Fibroblast of upper back skin (primary cell): ENCODE measurements at regions not wholly inside any gene's neighbourhood (a gene's known extent, or its start where the extent isn't known, plus 50 kb on each side); places are given as distances from the start of the nearest gene placed in this dataset.

Source experiments
- DNase-seq: peaks from one replicate; pipeline ENCODE4 v3.0.0-alpha.2; 2013

DNA sequence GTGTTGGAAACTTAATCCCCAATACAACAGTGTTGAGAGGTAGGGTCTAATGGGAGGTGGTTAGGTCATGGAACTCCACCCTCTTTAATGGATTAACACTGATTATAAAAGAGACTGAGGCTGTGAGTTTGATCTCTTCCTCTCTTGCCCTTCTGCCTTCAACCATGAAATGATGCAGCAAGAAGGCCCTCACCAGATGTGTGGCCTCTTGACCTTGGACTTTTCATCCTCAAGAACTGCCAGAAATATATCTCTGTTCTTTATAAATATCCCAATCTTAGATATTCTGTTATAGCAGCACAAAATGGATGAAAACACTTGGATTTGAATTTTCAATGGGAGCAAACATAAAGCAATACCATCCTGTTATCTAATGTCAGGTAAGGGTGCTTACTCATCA is 67.6 kb downstream of the NMUR2 start:
- no peak for DNase-seq

DNA sequence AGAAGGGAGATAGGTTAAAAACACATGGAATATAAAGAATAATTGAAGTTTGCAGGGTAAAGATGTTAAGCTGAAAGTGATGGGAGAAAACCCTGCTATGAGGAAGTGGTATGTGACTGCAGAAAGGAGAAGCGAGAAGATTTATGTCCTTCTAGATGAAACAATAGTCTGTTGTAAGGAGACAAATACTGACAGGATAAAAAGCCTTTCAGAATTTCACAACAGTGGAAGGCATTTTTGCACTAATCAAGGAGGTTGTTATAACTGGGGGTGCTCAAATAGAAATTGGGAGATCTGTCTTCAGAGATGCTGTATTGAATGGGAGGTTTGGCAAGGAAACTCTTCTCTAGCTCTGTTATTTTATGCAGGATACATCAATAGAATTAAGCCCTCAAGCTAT is 69.6 kb downstream of the NMUR2 start:
- no peak for DNase-seq

DNA sequence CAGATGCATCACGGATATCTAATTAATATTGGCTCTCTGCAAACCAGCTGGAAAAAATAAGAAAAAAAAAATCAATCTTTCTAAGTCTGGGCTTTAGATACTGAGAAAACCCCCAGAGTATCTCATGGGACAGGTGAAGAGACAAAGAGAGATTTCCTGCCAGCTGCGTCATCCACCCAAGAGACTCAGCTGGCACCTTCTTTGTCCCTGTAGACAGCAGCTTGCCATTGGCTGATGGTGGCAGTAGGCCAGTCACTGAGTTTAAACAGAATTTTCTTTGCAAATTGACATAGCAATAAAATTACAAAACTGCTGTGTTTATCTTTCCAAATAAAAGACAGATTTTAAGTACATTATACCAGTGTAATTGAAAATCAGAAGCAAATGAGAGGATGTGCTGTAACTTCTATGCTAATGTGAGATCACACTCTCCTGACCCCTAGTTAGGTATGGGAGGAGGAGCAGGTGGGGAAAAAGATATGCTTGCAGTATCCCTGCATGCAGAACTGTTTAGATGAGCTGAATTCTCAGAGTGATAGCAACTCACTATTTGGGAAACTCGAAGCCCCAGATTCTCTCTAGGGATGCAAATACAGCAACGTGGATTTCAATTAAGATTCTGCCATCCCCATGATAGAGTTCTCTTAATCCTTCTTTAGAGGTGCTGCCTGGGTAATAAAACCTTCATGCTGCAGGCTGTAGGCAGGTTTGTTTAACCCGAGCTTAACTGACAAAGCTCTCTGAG is 72.2 kb downstream of the NMUR2 start:
- no peak for DNase-seq

GRCh38 chr5:152331718-152332117 is 73.4 kb downstream of the NMUR2 start:
- no peak for DNase-seq

DNA sequence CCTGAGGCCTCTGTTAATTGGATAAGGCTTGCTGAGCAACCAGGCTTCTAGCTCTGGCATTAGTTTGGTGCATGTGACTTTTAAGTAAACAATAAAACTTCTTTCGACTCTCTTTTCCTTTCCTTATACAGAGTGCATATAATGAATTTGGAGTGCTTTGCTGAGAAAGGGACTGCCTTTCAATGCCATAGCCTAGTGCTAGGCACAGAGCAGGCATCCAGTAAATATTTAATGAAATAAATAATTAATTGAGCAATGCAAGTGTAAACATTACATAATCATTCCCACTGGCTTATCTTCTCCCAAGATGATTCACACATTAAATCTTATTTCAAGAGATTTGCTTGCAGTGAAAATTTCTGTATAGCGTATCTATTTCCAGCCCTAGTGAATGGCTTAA is 74.1 kb downstream of the NMUR2 start:
- no peak for DNase-seq

- no peak for DNase-seq
Measured at GRCh38 chr5:152329761-152330283, 75.3 kb downstream of the NMUR2 start.

- no peak for DNase-seq
Measured at GRCh38 chr5:152329207-152329606, 75.9 kb downstream of the NMUR2 start.

DNA sequence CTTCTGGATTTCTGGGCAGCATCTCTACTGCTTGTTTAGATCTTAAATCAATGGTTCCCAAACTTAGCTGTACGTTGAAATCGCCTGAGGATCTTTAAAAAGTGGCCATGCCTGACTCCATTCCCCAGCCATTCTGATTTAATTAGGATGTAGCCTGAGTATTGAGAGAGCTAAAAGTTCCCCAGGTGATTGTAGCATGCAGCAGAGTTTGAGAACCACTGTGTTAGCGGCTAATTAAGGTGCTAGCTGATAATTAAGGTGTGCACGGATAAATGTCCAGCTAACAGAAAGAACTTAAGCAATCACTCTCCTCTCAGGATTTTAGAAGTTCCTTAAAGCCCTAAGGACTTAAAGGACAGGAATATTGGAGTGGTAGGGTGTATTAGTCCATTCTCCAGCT is 89.1 kb downstream of the NMUR2 start:
- no peak for DNase-seq

DNA sequence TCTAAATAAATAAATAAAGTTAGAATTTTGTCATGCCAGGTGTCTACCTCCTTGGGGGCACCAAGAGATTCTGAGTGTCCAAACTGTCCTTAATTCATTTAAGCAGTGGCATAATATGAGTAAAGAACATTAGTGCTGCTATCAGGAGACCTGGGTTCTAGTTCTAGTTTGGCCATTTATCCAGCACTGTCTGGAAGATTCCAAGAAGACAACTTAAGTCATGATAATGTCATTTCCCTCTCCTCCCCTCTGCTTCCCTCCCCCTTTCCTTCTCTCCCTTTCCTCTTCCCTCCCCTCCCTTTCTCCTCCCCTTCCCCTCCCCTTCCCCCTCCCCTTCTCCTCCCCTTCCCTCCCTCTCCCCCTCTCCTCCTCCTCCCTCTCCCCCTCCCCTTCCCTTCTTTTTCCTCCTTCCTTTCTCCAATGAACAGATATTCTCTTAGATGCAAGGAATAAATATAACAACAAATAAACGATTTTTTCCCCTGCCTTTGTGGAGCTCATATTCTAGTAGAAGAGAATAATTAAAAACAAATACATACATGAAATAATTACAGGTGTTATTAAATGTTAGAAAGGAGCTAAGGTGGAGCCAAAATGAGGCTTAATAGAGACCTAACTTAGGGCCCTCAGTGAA is 90.8 kb downstream of the NMUR2 start:
- no peak for DNase-seq

DNA sequence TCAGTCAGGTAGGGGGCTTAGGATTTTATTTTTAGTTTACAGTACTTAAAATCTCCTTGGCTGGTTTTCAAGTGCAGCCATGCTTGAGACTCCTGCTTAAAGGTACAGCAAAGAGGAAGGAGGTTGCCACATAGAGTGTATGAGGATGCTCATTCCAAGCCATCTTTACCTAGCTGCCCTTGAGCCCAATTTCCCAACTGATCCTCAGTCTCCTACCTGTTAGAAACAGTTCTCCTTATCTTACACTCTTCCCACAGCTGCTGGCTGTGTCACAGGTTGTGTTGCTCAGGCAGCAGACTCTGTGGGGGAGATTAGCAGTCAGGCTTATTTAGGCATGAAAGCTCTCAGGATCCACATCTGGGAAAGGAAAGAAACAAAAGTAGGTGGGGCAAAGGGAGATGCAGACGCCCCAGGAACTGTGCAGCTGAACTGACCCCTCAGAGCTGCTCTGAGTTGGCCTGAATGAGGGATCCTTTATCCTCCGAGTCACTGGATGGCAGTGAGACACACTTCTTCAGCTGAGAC is 95.1 kb downstream of the NMUR2 start:
- no peak for DNase-seq

GRCh38 chr5:152306386-152306785 is 98.7 kb downstream of the NMUR2 start:
- DNase-seq = no peak

DNA sequence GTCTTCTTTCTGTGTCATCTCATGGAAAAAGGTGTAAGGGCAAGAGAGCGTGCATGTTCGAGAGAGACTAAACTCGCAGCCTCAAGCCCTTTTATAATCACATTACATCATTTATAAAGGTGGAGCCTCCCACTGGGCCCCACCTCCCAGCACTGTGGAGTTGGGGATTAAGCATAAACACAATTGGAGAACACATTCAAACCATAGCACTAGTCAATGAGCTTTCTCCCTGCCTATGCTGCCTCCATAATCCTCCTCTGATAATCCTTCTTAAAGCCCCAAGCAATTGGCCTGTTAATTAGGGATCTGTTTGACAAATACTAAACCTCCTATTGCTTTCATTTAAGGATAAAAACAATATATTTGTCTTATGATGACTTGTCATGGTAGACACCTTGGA is 99.6 kb downstream of the NMUR2 start:
- DNase-seq = no peak

GRCh38 chr5:152303841-152304240 is 101.2 kb downstream of the NMUR2 start:
- no peak for DNase-seq

GRCh38 chr5:152297866-152298265 is 107.2 kb downstream of the NMUR2 start:
- DNase-seq = no peak

DNA sequence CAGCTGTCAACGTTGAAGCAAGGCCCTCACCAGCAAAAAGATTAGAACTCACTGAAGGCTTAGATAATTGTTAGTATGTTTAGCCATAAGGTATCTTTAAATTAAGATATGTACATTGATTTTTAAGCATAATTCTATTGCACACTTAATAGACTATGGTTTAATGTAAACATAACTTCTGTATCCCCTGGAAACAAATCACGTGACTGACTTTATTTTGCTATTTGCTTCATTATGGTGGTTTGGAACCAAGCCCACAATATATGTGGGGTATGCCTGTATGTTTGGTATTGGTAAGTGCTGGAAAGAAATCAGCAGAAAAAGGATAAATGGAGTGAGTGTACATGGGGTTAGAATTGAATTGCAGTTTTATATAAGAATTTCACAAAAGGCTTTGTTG is 111.9 kb downstream of the NMUR2 start:
- DNase-seq = no peak

- no peak for DNase-seq
Measured at GRCh38 chr5:152290181-152290580, 114.9 kb downstream of the NMUR2 start.

DNA sequence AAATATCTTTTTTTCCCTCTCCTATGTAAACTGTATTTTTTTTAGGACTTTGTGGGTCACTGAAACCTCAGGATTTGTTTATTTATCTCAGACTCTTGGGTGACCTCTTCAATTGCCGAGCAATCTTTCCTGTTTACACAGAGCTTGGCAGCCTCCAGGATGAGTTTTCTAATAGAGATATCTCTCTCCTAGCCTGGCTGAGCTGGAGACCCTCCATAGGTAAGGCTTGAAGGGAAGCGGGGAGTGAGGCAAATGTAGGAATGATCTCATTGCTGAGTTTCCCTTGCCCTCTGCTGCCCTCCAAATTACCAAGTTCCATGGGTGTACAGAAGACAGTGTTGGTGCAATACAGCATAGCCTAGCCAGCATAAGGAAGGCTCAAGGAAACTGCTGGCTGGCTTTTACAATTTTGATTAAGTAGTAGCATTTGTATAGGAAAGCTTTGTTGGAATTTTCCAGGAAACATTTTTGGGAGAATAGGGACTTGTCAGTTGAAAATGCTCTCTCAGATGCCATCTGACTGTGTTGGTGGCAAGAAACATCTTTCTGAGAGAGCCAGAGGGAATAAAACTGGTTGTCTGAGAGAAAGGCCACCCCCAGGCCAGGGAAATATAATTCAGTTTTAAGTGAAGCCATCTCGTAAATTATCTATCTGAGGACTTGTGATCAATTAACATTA is 116.0 kb downstream of the NMUR2 start:
- no peak for DNase-seq

GRCh38 chr5:152288499-152288898 is 116.6 kb downstream of the NMUR2 start:
- no peak for DNase-seq

GRCh38 chr5:152285764-152286163 is 119.3 kb downstream of the NMUR2 start:
- no peak for DNase-seq

GRCh38 chr5:152282331-152282730 is 122.7 kb downstream of the NMUR2 start:
- no peak for DNase-seq

- DNase-seq = no peak
Measured at GRCh38 chr5:152277936-152278335, 127.1 kb downstream of the NMUR2 start.

GRCh38 chr5:152274224-152274623 is 130.9 kb downstream of the NMUR2 start:
- peak; percentile 28 for DNase-seq

- DNase-seq = peak; percentile 12
Measured at GRCh38 chr5:152271420-152271819, 133.7 kb downstream of the NMUR2 start.

DNA sequence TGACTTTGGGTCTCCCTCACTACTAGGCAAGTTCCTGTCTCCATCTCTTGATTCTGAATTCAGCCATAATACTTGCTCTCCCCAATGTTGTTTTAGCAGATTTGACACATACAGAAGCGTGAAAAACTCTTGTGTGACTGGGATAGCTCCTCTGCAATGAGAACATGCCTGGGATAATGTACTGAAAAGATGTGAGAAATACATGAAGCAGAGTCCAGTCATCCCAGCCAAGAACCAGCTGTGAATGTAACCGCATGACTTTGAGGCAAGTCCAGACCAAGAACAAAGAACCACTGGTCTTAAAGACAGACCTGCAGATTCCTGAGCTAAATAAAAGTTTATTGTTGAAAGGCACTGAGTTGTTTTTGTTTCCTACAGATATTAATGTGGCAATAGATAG is 135.0 kb downstream of the NMUR2 start:
- peak; percentile 10 for DNase-seq
